Activated CD4-positive, alpha-beta T cell treated with anti-CD3 and anti-CD28 coated beads for 48 hours (primary cell): ENCODE measurements at regions not wholly inside any gene's neighbourhood (a gene's known extent, or its start where the extent isn't known, plus 50 kb on each side); places are given as distances from the start of the nearest gene placed in this dataset.
"Not testable (repeated sequence)": the region's sequence is repeated elsewhere in the genome, so short reads cannot be mapped to it uniquely, and the experiment has no call there.

Experiments used
- DNase-seq: peaks from one replicate; pipeline ENCODE4 v3.0.0-alpha.2; 2020

GRCh38 chr12:116687888-116688287 lies 50.0 kb downstream of the SPRING1 start:
- peak; percentile 67 for DNase-seq

GRCh38 chr12:116684891-116685290 lies 53.0 kb downstream of the SPRING1 start:
- DNase-seq: no peak

GRCh38 chr12:116677202-116677661 lies 60.6 kb downstream of the SPRING1 start:
- DNase-seq: no peak

- no peak for DNase-seq
Measured at GRCh38 chr12:116675339-116676107, 62.3 kb downstream of the SPRING1 start.

- DNase-seq: no peak
Measured at GRCh38 chr12:116674643-116675183, 63.2 kb downstream of the SPRING1 start.

- no peak for DNase-seq
Measured at GRCh38 chr12:116673681-116674111, 64.2 kb downstream of the SPRING1 start.

GRCh38 chr12:116672842-116673516 lies 64.9 kb downstream of the SPRING1 start:
- DNase-seq: no peak

- no peak for DNase-seq
Measured at GRCh38 chr12:116672010-116672409, 65.9 kb downstream of the SPRING1 start.

GRCh38 chr12:116670859-116671258 lies 67.0 kb downstream of the SPRING1 start:
- no peak for DNase-seq

- DNase-seq: no peak
Measured at GRCh38 chr12:116667752-116668151, 70.1 kb downstream of the SPRING1 start.

GRCh38 chr12:116666829-116667228 lies 71.0 kb downstream of the SPRING1 start:
- DNase-seq: not testable (repeated sequence)

- DNase-seq: no peak
Measured at GRCh38 chr12:116666305-116666673, 71.6 kb downstream of the SPRING1 start.

- no peak for DNase-seq
Measured at GRCh38 chr12:116665666-116666304, 72.1 kb downstream of the SPRING1 start.

- DNase-seq: no peak
Measured at GRCh38 chr12:116664085-116664484, 73.8 kb downstream of the SPRING1 start.

GRCh38 chr12:116662612-116663144 lies 75.2 kb downstream of the SPRING1 start:
- no peak for DNase-seq

GRCh38 chr12:116661341-116661740 lies 76.5 kb downstream of the SPRING1 start:
- no peak for DNase-seq

GRCh38 chr12:116660740-116661139 lies 77.1 kb downstream of the SPRING1 start:
- DNase-seq: not testable (repeated sequence)

- no peak for DNase-seq
Measured at GRCh38 chr12:116659771-116660481, 77.9 kb downstream of the SPRING1 start.

- no peak for DNase-seq
Measured at GRCh38 chr12:116657921-116658495, 79.9 kb downstream of the SPRING1 start.

GRCh38 chr12:116656306-116656705 lies 81.6 kb downstream of the SPRING1 start:
- no peak for DNase-seq

GRCh38 chr12:116654226-116654743 lies 83.6 kb downstream of the SPRING1 start:
- DNase-seq: no peak

GRCh38 chr12:116651089-116651488 lies 86.8 kb downstream of the SPRING1 start:
- DNase-seq: no peak
